MG63 (cell line): ENCODE measurements at regions not wholly inside any gene's neighbourhood (a gene's known extent, or its start where the extent isn't known, plus 50 kb on each side); places are given as distances from the start of the nearest gene placed in this dataset.
"Not testable (repeated sequence)": the region's sequence is repeated elsewhere in the genome, so short reads cannot be mapped to it uniquely, and the experiment has no call there.

Experiments
- DNase-seq: peaks from one replicate; pipeline ENCODE4 v3.0.0-alpha.2; 2020
- H3K27me3 ChIP-seq: fragments of 250-450 bp; sonication (Bioruptor Pico); 2 replicates; pipeline ENCODE4 v1.5.1; 2020; ENCODE audit warnings: mild to moderate bottlenecking, moderate library complexity
- H3K36me3 ChIP-seq: fragments of 250-450 bp; sonication (Bioruptor Pico); 2 replicates; pipeline ENCODE4 v1.5.1; 2020; ENCODE audit warnings: mild to moderate bottlenecking, moderate library complexity
- H3K4me3 ChIP-seq: fragments of 250-450 bp; sonication (Bioruptor Pico); 2 replicates; pipeline ENCODE4 v1.5.1; 2020; ENCODE audit warnings: mild to moderate bottlenecking, moderate library complexity
- H3K9me3 ChIP-seq: fragments of 250-450 bp; sonication (Bioruptor Pico); 2 replicates; pipeline ENCODE4 v1.5.1; 2020; ENCODE audit warnings: mild to moderate bottlenecking, moderate library complexity

DNA sequence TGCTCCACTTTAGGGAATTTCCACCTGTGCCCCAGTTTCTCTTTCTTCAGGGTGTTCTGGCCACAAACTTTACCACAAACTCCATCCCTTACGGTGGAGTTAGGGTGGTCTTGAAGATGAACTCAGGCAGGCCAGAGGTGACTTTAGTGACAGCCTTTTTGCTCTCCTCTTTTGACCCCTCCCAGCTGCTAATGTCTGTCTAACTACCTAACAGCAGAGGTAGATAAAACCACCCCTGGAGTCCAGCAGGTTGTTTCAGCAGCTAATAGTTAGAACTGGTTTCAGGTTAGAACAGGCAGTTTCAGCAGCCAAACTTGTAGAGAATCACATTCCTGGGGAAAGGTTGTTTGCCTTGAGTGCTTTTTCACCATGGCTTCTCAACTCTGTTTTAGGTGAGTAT, 971.3 kb upstream of the CDH18 start:
- Histone ChIP-seq H3K36me3 (no peaks in the 10 kb centered on the region), H3K27me3 (no peaks in the 10 kb centered on the region), H3K9me3 (0 out of 2 replicates have a peak, but pooled peaks cover 2% of the 10 kb centered on the region), H3K4me3 (no peak overlapping the region)
- DNase-seq = no peak

GRCh38 chr5:20958641-20959040, 970.6 kb upstream of the CDH18 start:
- H3K36me3 ChIP-seq = no peaks in the 10 kb centered on the region
- DNase-seq = no peak
- no peak overlapping the region for H3K4me3 ChIP-seq
- 0 out of 2 replicates have a peak, but pooled peaks cover 2% of the 10 kb centered on the region for H3K9me3 ChIP-seq
- no peaks in the 10 kb centered on the region for H3K27me3 ChIP-seq

- no peaks in the 10 kb centered on the region for H3K27me3 ChIP-seq
- 0 out of 2 replicates have a peak, but pooled peaks cover 2% of the 10 kb centered on the region for H3K9me3 ChIP-seq
- H3K36me3 ChIP-seq = no peaks in the 10 kb centered on the region
- DNase-seq = no peak
- H3K4me3 ChIP-seq = no peak overlapping the region
These were observed 968.1 kb upstream of the CDH18 start for GRCh38 chr5:20956134-20956533.

GRCh38 chr5:20949636-20950035, 961.6 kb upstream of the CDH18 start:
- no peaks in the 10 kb centered on the region for H3K27me3 ChIP-seq
- DNase-seq = no peak
- no peaks in the 10 kb centered on the region for H3K36me3 ChIP-seq
- no peak overlapping the region for H3K4me3 ChIP-seq
- H3K9me3 ChIP-seq = 0 out of 2 replicates have a peak, but pooled peaks cover under 1% of the 10 kb centered on the region

GRCh38 chr5:20943183-20943971, 955.4 kb upstream of the CDH18 start:
- H3K36me3 ChIP-seq, H3K4me3 ChIP-seq, H3K9me3 ChIP-seq, DNase-seq, H3K27me3 ChIP-seq: not testable (repeated sequence)

- H3K4me3 ChIP-seq, H3K27me3 ChIP-seq, DNase-seq, H3K36me3 ChIP-seq, H3K9me3 ChIP-seq: not testable (repeated sequence)
These were observed 954.6 kb upstream of the CDH18 start for GRCh38 chr5:20942603-20943002.

DNA sequence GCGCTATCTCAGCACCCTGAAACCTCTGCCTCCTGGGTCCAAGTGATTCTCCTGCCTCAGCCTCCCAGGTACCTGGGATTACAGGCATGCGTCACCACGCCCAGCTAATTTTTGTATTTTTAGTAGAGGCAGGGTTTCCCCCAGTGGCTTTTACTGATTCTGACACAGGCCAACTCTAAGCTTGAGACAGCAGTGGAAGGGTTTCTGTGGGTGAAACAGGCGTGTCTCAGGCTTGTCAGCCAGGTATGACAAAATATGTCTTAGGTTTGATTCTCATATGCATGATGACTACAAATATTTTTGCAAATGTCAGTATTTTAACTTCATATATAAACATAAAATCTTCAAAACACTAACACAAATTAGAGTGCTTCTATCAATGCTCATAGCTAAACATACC, 952.8 kb upstream of the CDH18 start:
- not testable (repeated sequence) for DNase-seq, H3K9me3 ChIP-seq, H3K36me3 ChIP-seq, H3K4me3 ChIP-seq, H3K27me3 ChIP-seq

DNA sequence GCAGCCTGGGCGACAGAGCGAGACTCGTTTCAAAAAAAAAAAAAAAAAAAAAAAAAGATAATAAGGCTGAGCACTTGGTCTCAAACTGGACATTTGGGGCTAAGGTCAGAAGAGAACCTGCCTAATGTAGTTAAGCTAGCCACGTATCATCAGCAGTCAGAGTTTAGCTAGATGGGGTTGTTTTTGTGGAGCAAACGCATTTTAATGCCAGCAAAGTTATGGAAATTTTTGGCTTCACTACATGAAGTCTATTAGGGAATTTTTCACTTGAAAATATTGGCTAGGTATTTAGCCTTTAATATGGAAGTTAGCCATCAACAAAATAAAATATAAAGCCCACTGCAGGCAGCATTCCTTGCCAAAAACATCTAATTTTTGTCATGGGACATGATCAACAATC, 902.9 kb upstream of the CDH18 start:
- H3K4me3 ChIP-seq, DNase-seq, H3K36me3 ChIP-seq, H3K27me3 ChIP-seq, H3K9me3 ChIP-seq: not testable (repeated sequence)

DNA sequence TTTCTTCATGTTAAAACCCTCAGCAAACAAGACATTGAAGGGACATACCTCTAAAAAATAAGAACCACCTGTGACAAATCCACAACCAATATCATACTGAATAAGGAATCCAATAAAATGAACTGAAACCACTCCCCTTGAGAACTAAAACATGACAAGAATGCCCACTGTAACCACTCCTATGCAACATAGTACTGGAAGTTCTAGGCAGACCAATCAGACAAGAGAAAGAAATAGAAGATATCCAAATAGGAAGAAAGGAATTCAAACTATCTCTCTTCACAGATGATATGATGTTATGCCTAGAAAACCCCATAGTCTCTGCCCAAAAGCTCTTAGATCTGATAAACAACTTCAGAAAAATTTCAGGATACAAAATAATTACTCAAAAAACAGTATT, 887.7 kb upstream of the CDH18 start:
- not testable (repeated sequence) for H3K4me3 ChIP-seq, H3K36me3 ChIP-seq, DNase-seq, H3K27me3 ChIP-seq, H3K9me3 ChIP-seq

DNA sequence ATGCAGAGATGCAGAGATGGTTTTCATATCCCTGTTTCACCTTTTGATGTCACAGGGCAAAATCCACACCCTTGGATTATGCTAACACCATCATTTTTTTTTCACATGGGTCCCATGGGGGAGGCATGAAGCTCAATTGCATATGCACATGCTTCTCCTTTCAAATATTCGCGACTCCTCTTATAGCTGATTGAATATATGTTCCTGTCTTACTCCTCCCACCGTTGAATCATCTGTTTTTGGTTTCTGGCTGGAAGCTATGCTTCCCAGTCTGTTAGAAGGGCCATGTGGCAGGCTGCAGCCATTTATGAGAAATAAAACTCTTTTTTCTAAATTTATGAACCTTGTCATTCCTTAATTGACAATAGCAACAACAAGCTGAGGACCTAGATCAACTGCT, 877.9 kb upstream of the CDH18 start:
- H3K36me3 ChIP-seq, H3K27me3 ChIP-seq, H3K4me3 ChIP-seq, H3K9me3 ChIP-seq, DNase-seq: not testable (repeated sequence)

- H3K36me3 ChIP-seq = no peaks in the 10 kb centered on the region
- H3K4me3 ChIP-seq = no peak overlapping the region
- H3K9me3 ChIP-seq = peaks cover 4% of the 10 kb centered on the region
- DNase-seq = no peak
- H3K27me3 ChIP-seq = no peaks in the 10 kb centered on the region
These were observed 845.2 kb upstream of the CDH18 start for GRCh38 chr5:20833081-20833627.

DNA sequence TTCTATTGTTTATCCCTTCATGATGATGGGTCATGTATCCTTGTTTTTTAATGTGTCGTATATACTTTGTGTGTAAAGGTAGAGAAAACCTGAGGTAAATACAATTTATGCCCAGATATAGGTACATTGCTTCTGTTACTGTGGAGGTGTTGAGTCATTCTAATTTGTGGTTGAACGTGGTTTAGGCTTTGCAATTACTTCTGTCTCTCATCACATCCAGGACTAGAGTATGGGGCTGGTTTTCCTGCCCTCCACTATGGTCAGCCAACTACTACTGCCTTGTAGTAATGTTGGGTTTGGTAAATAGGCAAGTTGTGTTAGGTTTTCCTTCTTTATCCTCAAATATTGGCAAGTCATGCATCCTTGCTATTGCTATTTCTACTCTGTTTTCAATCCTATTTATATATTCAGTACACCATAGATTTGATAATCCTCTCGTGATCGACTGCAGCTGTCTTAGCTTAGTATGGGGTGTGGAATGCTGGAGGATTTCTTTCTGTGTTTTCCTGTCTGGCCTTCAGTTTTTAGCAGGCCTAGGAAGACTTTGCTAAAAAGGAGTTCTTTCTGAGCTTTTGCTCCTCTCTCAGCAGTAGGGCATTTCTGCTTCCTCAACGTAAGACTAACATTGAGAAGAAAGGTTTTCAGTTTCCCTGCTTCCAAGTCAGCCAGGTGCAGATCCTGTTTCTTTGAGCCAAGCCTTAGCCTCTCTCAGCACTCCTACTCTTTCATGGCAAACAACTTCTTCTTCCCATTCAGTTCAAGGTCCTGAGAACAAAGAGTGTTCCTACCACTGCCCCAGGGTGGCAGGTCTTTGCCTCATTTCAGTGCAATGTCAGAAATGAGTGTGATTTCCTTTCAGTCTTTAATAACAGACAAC, 844.4 kb upstream of the CDH18 start:
- H3K9me3 ChIP-seq = peaks cover 4% of the 10 kb centered on the region
- no peaks in the 10 kb centered on the region for H3K36me3 ChIP-seq
- no peak overlapping the region for H3K4me3 ChIP-seq
- DNase-seq = no peak
- no peaks in the 10 kb centered on the region for H3K27me3 ChIP-seq

DNA sequence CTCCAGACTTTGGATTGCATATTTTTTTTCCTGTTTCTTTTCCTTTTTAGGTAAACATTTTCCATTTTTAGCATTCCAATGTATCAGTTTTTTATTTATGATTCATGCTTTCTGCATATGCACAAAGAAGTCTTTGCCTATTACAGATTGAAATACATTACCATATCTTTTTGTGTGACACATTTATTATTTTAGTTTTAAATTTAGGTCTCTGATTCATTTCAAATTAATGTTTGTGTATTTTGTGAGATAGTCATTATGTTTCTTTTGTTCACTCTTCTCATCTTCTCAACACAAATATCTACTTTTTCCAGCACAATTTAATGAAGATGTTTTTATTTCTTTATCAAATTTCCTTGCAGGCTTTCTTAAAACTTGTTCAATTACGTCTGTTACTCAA, 838.0 kb upstream of the CDH18 start:
- DNase-seq, H3K9me3 ChIP-seq, H3K27me3 ChIP-seq, H3K4me3 ChIP-seq, H3K36me3 ChIP-seq: not testable (repeated sequence)

DNA sequence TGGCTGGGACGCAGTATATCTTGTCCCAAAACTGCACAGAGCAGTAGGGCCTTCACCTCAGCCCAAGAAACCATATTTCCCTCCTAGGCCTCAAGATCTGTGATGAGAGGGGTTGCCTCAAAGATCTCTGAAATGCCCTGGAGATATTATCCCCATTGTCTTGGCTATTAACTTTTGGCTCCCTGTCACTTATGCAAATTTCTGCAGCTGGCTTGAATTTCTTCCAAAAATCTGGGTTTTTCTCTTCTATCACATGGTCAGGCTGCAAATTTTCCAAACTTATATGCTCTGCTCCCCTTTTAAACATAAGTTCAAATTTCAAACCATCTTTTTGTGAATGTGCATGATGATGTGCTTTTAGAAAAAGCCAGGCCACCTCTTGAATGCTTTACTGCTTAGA, 809.2 kb upstream of the CDH18 start:
- DNase-seq, H3K36me3 ChIP-seq, H3K4me3 ChIP-seq, H3K27me3 ChIP-seq, H3K9me3 ChIP-seq: not testable (repeated sequence)

GRCh38 chr5:20784755-20785154, 796.8 kb upstream of the CDH18 start:
- H3K36me3 ChIP-seq, DNase-seq, H3K4me3 ChIP-seq, H3K9me3 ChIP-seq, H3K27me3 ChIP-seq: not testable (repeated sequence)

DNA sequence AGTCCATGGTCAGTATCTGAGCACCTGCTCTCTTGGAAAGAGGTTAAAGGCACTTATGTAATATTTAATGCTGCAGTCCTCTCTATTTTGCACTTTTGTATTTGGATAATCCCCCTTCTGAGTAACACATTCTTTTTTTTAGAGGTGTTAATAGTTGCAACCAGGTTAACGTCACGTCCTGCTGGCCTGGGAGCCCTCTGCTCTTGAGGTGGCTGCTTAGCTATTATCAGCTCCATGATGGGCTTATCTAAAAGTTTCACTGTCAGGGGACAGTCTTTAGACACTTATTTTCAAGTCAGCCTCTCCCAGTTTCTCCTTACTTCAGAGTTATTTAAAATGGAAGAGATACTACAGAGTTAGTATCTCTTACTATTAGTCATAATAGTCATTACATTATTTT, 795.5 kb upstream of the CDH18 start:
- not testable (repeated sequence) for H3K9me3 ChIP-seq, H3K27me3 ChIP-seq, H3K4me3 ChIP-seq, H3K36me3 ChIP-seq, DNase-seq

- H3K9me3 ChIP-seq, H3K36me3 ChIP-seq, H3K27me3 ChIP-seq, DNase-seq, H3K4me3 ChIP-seq: not testable (repeated sequence)
These were observed 783.3 kb upstream of the CDH18 start for GRCh38 chr5:20771338-20771737.
